ENCODE measurements at regions not wholly inside any gene's neighbourhood (a gene's known extent, or its start where the extent isn't known, plus 50 kb on each side); places are given as distances from the start of the nearest gene placed in this dataset.

- no peaks in the 10 kb centered on the region for H3K9me3 ChIP-seq (ENCODE audit: low read depth, low read length)
- H3K27ac ChIP-seq (ENCODE audit: low read depth, low read length) = no peak overlapping the region
- H3K36me3 ChIP-seq (ENCODE audit: insufficient read depth, low read length) = no peaks in the 10 kb centered on the region
- H2AFZ ChIP-seq (ENCODE audit: low read length) = no peak overlapping the region
- no peaks in the 10 kb centered on the region for H4K20me1 ChIP-seq (ENCODE audit: insufficient read depth, low read length)
- peaks cover 12% of the 10 kb centered on the region for H3K4me1 ChIP-seq (ENCODE audit: insufficient read depth, low read length)
- no peak overlapping the region for H3K4me3 ChIP-seq (ENCODE audit: insufficient read depth, low read length)
- TF ChIP-seq, protein P1, sequence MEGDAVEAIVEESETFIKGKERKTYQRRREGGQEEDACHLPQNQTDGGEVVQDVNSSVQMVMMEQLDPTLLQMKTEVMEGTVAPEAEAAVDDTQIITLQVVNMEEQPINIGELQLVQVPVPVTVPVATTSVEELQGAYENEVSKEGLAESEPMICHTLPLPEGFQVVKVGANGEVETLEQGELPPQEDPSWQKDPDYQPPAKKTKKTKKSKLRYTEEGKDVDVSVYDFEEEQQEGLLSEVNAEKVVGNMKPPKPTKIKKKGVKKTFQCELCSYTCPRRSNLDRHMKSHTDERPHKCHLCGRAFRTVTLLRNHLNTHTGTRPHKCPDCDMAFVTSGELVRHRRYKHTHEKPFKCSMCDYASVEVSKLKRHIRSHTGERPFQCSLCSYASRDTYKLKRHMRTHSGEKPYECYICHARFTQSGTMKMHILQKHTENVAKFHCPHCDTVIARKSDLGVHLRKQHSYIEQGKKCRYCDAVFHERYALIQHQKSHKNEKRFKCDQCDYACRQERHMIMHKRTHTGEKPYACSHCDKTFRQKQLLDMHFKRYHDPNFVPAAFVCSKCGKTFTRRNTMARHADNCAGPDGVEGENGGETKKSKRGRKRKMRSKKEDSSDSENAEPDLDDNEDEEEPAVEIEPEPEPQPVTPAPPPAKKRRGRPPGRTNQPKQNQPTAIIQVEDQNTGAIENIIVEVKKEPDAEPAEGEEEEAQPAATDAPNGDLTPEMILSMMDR (IDR thresholded peaks at IDR 0.05; ENCODE audit: extremely low read depth, low read depth, low read length) = no peak
- no peaks in the 10 kb centered on the region for H3K27me3 ChIP-seq (ENCODE audit: insufficient read depth, low read length)
- no peaks in the 10 kb centered on the region for H3K79me2 ChIP-seq (ENCODE audit: insufficient read depth, low read length)
- no peak overlapping the region for H3K4me2 ChIP-seq (ENCODE audit: insufficient read depth, low read length)
- no peak for DNase-seq (ENCODE audit: insufficient read length, low spot score, missing footprints)
Observed at GRCh38 chr14:29262979-29263378, 496.4 kb downstream of the FOXG1 start.

DNA sequence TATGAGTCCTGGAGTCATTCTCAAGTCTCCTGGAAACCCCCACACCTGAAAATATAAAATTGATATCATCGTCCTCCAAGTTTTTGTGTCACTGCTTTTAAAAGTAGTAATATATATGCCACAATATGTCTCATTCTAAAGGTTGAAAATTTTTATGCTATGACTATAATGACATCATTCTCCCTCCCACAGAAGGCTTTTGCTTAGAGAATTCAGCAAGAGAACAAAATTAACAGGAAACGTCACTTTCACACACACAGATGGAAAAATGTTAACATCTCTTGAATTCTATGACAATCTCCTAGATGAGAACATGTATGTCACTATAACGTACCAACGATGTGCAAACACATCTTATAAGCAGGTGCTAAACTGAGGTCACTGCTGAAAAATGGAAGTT is 498.3 kb downstream of the FOXG1 start:
- DNase-seq (ENCODE audit: insufficient read length, low spot score, missing footprints) = no peak
- no peaks in the 10 kb centered on the region for H3K36me3 ChIP-seq (ENCODE audit: insufficient read depth, low read length)

GRCh38 chr14:29265852-29266251 is 499.3 kb downstream of the FOXG1 start:
- no peak for DNase-seq (ENCODE audit: insufficient read length, low spot score, missing footprints)

More for the DNA sequence above, 498.3 kb downstream of the FOXG1 start:
- H3K4me1 ChIP-seq (ENCODE audit: insufficient read depth, low read length) = peaks cover 12% of the 10 kb centered on the region
- no peak overlapping the region for H3K4me3 ChIP-seq (ENCODE audit: insufficient read depth, low read length)
- H3K4me2 ChIP-seq (ENCODE audit: insufficient read depth, low read length) = peak overlapping the region; percentile 17
- peak overlapping the region; percentile 41 for H2AFZ ChIP-seq (ENCODE audit: low read length)
- no peaks in the 10 kb centered on the region for H3K79me2 ChIP-seq (ENCODE audit: insufficient read depth, low read length)
- H3K27ac ChIP-seq (ENCODE audit: low read depth, low read length) = no peak overlapping the region
- TF ChIP-seq, protein P1 (IDR thresholded peaks at IDR 0.05; ENCODE audit: extremely low read depth, low read depth, low read length) = no peak
- H3K9me3 ChIP-seq (ENCODE audit: low read depth, low read length) = no peaks in the 10 kb centered on the region
- H4K20me1 ChIP-seq (ENCODE audit: insufficient read depth, low read length) = no peaks in the 10 kb centered on the region
- H3K27me3 ChIP-seq (ENCODE audit: insufficient read depth, low read length) = no peaks in the 10 kb centered on the region

DNA sequence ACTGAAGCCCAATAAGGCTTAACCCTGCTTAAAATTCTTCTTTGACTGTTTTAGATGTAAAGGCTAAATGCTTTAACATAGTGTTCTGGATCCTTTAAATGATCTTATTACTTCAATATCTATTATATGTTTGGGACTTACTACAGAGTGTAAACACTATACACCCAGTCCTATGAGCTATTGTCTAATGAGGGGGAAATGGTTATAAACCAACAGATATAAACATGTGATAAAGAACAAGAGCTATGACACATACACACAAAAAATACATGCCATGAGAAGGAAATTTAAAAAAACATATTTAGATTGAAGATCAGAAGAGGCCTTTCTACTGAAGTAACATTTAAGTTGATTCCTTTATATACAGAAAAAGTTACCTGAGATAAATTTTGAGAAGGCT is 505.1 kb downstream of the FOXG1 start:
- Histone ChIP-seq H3K4me1 (ENCODE audit: insufficient read depth, low read length) (no peaks in the 10 kb centered on the region), H3K79me2 (ENCODE audit: insufficient read depth, low read length) (no peaks in the 10 kb centered on the region), H3K4me3 (ENCODE audit: insufficient read depth, low read length) (no peak overlapping the region), H3K27me3 (ENCODE audit: insufficient read depth, low read length) (no peaks in the 10 kb centered on the region), H3K9me3 (ENCODE audit: low read depth, low read length) (no peaks in the 10 kb centered on the region), H2AFZ (ENCODE audit: low read length) (no peak overlapping the region), H3K4me2 (ENCODE audit: insufficient read depth, low read length) (no peak overlapping the region), H4K20me1 (ENCODE audit: insufficient read depth, low read length) (no peaks in the 10 kb centered on the region), H3K27ac (ENCODE audit: low read depth, low read length) (no peak overlapping the region), H3K36me3 (ENCODE audit: insufficient read depth, low read length) (no peaks in the 10 kb centered on the region)
- DNase-seq (ENCODE audit: insufficient read length, low spot score, missing footprints) = no peak
- TF ChIP-seq, protein P1 (IDR thresholded peaks at IDR 0.05; ENCODE audit: extremely low read depth, low read depth, low read length) = no peak

More at GRCh38 chr14:29265852-29266251, 499.3 kb downstream of the FOXG1 start:
- Histone ChIP-seq H3K36me3 (ENCODE audit: insufficient read depth, low read length) (no peaks in the 10 kb centered on the region), H3K9me3 (ENCODE audit: low read depth, low read length) (no peaks in the 10 kb centered on the region), H3K27ac (ENCODE audit: low read depth, low read length) (no peak overlapping the region), H3K4me1 (ENCODE audit: insufficient read depth, low read length) (peaks cover 12% of the 10 kb centered on the region), H3K27me3 (ENCODE audit: insufficient read depth, low read length) (no peaks in the 10 kb centered on the region), H3K4me2 (ENCODE audit: insufficient read depth, low read length) (no peak overlapping the region), H3K4me3 (ENCODE audit: insufficient read depth, low read length) (no peak overlapping the region), H4K20me1 (ENCODE audit: insufficient read depth, low read length) (no peaks in the 10 kb centered on the region), H3K79me2 (ENCODE audit: insufficient read depth, low read length) (no peaks in the 10 kb centered on the region), H2AFZ (ENCODE audit: low read length) (peak overlapping the region; percentile 6)
- TF ChIP-seq, protein P1 (IDR thresholded peaks at IDR 0.05; ENCODE audit: extremely low read depth, low read depth, low read length) = no peak
